GM18505 (cell line): ENCODE measurements at regions not wholly inside any gene's neighbourhood (a gene's known extent, or its start where the extent isn't known, plus 50 kb on each side); places are given as distances from the start of the nearest gene placed in this dataset.

Source experiments
- ATAC-seq: cut with Tn5 transposase; IDR thresholded peaks from one replicate; pipeline ENCODE4 v1.9.1; 2021; ENCODE audit not compliant: unreplicated experiment
- POLR2A ChIP-seq: IDR thresholded peaks from 4 replicates; pipeline ENCODE4 v1.6.1; 2011; ENCODE audit warnings: borderline replicate concordance; ENCODE audit not compliant: insufficient read depth, insufficient read length; ENCODE audit errors: extremely low read depth

- no peak for ATAC-seq
- TF ChIP-seq POLR2A = no peak
Observed at GRCh38 chrX:2592279-2592678, 91.5 kb upstream of the DHRSX start.

GRCh38 chrX:2589186-2590020 lies 88.6 kb upstream of the DHRSX start:
- TF ChIP-seq POLR2A = no peak
- no peak for ATAC-seq

GRCh38 chrX:2588049-2588448 lies 87.3 kb upstream of the DHRSX start:
- no peak for ATAC-seq

DNA sequence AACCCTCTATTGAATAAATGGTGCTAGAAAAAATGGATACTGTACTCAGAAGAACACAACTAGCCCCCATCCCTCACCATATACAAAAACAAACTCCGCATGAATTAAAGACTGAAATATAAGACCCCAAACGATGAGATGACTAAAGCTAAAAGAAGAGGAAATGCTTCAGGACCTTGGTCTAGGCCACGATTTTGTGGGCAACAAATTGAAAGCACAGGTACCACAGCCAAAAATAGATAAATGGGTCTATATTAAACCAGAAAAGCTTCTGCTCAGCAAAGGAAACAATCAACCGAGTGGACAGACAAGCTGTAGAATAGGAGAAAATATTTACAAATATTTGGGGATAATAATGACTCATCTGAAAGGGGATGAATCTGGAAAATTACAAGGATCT lies 86.4 kb upstream of the DHRSX start:
- ATAC-seq = no peak
- no peak for TF ChIP-seq POLR2A

More at GRCh38 chrX:2588049-2588448, 87.3 kb upstream of the DHRSX start:
- no peak for TF ChIP-seq POLR2A

DNA sequence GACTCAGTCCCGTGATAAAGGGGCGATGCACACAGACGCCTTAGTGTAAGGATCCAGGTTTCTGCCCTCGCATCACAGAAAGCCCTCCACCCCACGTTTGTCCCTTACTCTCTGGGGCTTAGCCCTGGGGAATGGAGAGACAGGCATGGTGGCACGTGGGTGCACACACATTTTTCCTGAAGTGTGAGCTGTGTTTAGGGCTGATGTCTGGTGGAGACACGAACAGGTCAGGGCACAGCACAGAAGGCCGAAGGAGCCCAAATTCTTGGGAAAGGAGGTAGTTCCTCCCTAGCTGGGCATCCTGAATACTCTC lies 84.3 kb upstream of the DHRSX start:
- ATAC-seq = no peak
- TF ChIP-seq POLR2A = no peak

DNA sequence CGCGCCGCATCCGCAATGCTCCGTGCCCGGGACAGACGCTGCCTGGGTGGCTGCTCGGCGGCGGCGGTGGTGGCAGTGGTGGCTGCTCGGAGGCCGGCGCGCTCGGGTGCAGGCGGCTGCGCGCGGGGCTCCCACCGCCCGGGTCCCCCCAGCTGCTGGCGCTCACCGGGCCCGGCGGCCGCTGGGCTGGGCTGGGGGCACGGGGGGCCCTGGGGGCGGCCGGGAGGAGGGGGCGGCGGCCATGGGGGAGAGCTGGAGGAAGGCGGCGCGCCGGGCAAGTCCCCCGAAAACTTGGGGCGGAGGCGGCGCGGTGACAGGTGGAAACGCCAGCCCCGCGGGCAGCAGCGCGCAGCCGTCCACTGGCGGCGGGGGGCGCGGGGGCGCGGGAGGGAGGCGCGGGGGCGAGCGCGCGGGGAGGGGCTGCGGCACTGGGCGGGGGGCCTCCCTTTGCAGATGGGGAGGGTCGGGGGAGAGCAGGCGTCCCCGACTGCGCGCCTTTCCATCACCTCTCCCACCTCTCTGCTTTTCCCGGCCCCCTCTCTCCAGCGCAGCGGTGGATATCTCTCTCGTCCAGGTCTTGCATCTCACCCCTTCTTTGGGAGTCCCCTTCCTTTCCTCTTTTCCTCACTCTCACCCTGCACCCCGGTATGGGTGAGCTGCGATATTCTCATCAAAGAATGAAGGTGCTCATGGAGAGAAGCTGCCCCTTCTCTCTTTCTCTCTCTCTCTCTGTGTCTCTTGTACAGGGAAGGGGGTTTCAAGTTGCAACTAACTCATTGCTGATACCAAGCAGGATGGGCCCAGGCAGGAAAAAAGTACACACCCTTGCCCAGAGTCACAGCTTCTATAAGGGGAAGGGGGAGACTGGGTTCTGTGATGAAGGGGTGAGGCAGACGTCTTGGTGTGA lies 83.7 kb upstream of the DHRSX start:
- no peak for ATAC-seq
- TF ChIP-seq POLR2A = no peak

DNA sequence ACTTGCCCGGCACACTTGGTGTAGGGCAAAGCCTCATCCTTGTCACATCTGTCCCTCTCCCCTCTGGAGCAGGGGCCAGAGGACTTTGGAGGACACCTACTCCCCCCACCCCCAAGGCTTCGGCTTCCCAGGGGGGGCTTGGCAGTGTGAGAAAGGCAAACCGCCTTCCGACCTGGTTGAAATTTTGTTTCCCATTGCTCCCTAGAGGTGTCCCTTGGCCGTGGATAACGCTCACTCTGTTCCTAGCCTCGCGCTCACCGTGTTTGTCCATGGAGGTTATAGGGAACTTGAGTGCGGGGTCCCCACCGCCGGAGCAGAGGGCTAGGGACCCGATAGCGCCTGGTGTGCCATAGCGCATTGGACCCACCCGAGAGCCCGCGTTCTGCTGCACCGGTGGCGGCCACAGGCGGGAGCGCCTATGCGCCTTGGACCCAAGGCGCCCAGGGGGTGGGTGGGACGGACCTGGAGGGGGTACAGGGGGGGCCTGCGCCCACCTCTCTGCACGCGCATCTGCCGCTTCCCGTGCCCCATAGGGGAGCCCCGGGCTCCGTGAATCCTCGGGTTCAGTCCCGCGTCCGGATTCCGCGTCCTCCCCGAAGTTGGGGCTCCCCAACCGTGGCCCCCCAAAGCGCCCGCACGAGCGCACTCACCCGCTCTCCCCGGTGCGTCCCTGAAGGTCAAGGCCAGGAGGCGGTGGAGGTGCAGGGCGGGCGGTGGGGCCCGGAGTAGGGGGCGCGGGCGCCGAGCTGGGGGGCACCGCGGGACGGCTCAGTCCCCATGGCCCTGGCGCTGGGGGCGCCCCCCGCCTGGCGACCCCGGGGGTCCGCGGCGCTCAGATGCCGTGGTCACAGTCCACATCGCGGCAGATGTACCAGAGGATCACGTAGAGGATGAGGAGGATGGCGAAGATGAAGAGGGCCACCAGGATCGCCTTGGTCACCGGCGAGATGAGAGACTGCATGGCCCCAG lies 82.7 kb upstream of the DHRSX start:
- no peak for TF ChIP-seq POLR2A
- no peak for ATAC-seq

DNA sequence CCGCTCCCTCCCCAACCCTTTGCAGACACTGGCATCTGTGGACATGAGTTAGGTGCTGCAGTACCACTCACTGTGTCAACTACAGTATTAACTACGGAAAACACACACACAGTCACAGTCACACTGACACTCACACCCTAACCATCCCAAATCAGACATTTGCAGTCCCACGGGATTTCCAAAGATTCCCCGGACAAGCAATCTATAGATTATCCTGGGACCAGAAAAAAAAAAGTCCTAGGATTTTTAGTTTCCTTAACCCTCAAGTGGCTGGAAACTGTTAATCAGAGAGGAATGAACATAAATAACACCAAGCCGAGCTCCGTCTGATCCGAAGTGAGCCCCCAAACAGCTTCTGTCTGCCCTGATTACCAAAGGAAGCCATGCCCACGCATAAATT lies 81.9 kb upstream of the DHRSX start:
- no peak for TF ChIP-seq POLR2A
- ATAC-seq = no peak

- no peak for ATAC-seq
- TF ChIP-seq POLR2A = no peak
Observed at GRCh38 chrX:2581296-2581695, 80.5 kb upstream of the DHRSX start.

GRCh38 chrX:2578864-2579263 lies 78.1 kb upstream of the DHRSX start:
- no peak for ATAC-seq
- no peak for TF ChIP-seq POLR2A

GRCh38 chrX:2577844-2578466 lies 77.2 kb upstream of the DHRSX start:
- ATAC-seq = no peak
- TF ChIP-seq POLR2A = no peak

DNA sequence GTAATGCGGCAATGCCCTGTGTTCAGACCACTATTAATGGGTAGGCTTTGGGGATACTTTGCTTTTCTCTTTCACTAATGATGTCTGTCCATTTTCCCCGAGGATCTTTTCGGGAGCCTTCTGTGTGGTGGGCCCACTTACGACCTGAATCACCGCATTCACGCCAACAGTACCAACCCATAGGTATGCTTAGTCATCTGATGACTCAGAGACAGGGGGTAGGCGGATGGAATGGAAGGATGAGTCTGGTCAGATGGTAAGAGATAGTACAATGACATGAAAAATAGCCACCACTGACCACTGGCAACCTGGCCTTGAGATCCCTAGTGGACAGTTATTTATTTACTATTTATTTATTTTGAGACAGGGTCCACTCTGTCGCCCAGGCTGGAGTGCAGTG lies 76.0 kb upstream of the DHRSX start:
- no peak for ATAC-seq
- no peak for TF ChIP-seq POLR2A
